ENCODE measurements at regions not wholly inside any gene's neighbourhood (a gene's known extent, or its start where the extent isn't known, plus 50 kb on each side); places are given as distances from the start of the nearest gene placed in this dataset.
A peak's percentile ranks its signal among the peaks of the same experiment; 100 is the strongest.
"Not testable (repeated sequence)": the region's sequence is repeated elsewhere in the genome, so short reads cannot be mapped to it uniquely, and the experiment has no call there.

GRCh38 chr7:28328822-28329660, 83.3 kb upstream of the CREB5 start:
- no peak for DNase-seq (ENCODE audit: low read depth in 4 of 4, low spot score in 3 of 4)

GRCh38 chr7:28329661-28330363, 82.5 kb upstream of the CREB5 start:
- DNase-seq (ENCODE audit: low read depth in 4 of 4, low spot score in 3 of 4) = no peak

GRCh38 chr7:28330384-28331070, 81.8 kb upstream of the CREB5 start:
- no peak for DNase-seq (ENCODE audit: low read depth in 4 of 4, low spot score in 3 of 4)

- DNase-seq (ENCODE audit: low read depth in 4 of 4, low spot score in 3 of 4) = no peak
Measured at GRCh38 chr7:28332046-28332445, 80.3 kb upstream of the CREB5 start.

- DNase-seq (ENCODE audit: low read depth in 4 of 4, low spot score in 3 of 4) = not testable (repeated sequence)
Measured at GRCh38 chr7:28333548-28333947, 78.8 kb upstream of the CREB5 start.

- DNase-seq (ENCODE audit: low read depth in 4 of 4, low spot score in 3 of 4) = no peak
Measured at GRCh38 chr7:28336806-28337205, 75.5 kb upstream of the CREB5 start.

- DNase-seq (ENCODE audit: low read depth in 4 of 4, low spot score in 3 of 4) = no peak
Measured at GRCh38 chr7:28338041-28338440, 74.3 kb upstream of the CREB5 start.

GRCh38 chr7:28343462-28343861, 68.9 kb upstream of the CREB5 start:
- DNase-seq (ENCODE audit: low read depth in 4 of 4, low spot score in 3 of 4) = no peak

GRCh38 chr7:28346256-28346655, 66.1 kb upstream of the CREB5 start:
- no peak for DNase-seq (ENCODE audit: low read depth in 4 of 4, low spot score in 3 of 4)

GRCh38 chr7:28346676-28347363, 65.5 kb upstream of the CREB5 start:
- no peak for DNase-seq (ENCODE audit: low read depth in 4 of 4, low spot score in 3 of 4)

- no peak for DNase-seq (ENCODE audit: low read depth in 4 of 4, low spot score in 3 of 4)
Measured at GRCh38 chr7:28347475-28348318, 64.6 kb upstream of the CREB5 start.

- no peak for DNase-seq (ENCODE audit: low read depth in 4 of 4, low spot score in 3 of 4)
Measured at GRCh38 chr7:28348636-28349035, 63.7 kb upstream of the CREB5 start.

GRCh38 chr7:28349637-28350036, 62.7 kb upstream of the CREB5 start:
- no peak for DNase-seq (ENCODE audit: low read depth in 4 of 4, low spot score in 3 of 4)

GRCh38 chr7:28350662-28351061, 61.7 kb upstream of the CREB5 start:
- no peak for DNase-seq (ENCODE audit: low read depth in 4 of 4, low spot score in 3 of 4)

GRCh38 chr7:28351450-28351849, 60.9 kb upstream of the CREB5 start:
- DNase-seq (ENCODE audit: low read depth in 4 of 4, low spot score in 3 of 4) = no peak

- DNase-seq (ENCODE audit: low read depth in 4 of 4, low spot score in 3 of 4) = peak; percentile 23 to 73 (median 58)
Measured at GRCh38 chr7:28354601-28355402, 57.5 kb upstream of the CREB5 start.

GRCh38 chr7:28355635-28356319, 56.5 kb upstream of the CREB5 start:
- DNase-seq (ENCODE audit: low read depth in 4 of 4, low spot score in 3 of 4) = peak in 1 of 4 donors; percentile 15

- no peak for DNase-seq (ENCODE audit: low read depth in 4 of 4, low spot score in 3 of 4)
Measured at GRCh38 chr7:28356619-28357018, 55.7 kb upstream of the CREB5 start.
